ENCODE measurements at regions not wholly inside any gene's neighbourhood (a gene's known extent, or its start where the extent isn't known, plus 50 kb on each side); places are given as distances from the start of the nearest gene placed in this dataset.
A peak's percentile ranks its signal among the peaks of the same experiment; 100 is the strongest.

DNA sequence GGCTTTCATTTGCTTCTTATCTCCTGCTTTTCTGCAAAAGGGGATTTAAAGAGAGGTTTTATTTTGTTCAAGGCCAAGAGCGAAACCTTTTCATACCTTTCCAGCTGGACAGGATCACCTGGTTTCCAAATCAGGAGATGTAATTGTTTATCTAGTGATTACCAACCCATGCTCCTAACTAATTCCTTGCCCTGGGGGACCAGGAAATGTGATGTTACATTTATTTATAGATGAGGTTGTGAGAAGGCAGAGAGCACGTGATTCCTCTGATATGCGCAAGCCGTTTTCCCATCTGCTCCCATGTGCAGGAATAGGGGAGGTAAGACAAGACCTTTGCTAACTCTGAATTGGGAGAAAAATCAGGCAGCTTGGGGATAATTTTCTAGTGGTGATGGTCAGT, 507.2 kb upstream of the LARGE1 start:
- H3K4me3 ChIP-seq (replicated peaks in 1 of 3; ENCODE audit: insufficient read depth in 1 of 3, low read depth in 2 of 3, low read length in 3 of 3), result no peak overlapping the region
- no peak overlapping the region for H3K27ac ChIP-seq (ENCODE audit: extremely low read length, insufficient read depth, low read length)
- ATAC-seq (no peak), DNase-seq (ENCODE audit: low spot score) (no peak), FAIRE-seq (no peak)
- in situ Hi-C loops (cut with HindIII; ENCODE audit: extremely low pct_ligation_motif_present, low pct_unique_long_range_greater_than_20kb), result no loop called here
- TF ChIP-seq HES4 (CRISPR knock-in tag; IDR thresholded peaks at IDR 0.05; ENCODE audit: borderline replicate concordance) (no peak), FOXM1 (CRISPR knock-in tag; IDR thresholded peaks at IDR 0.05) (no peak), RARG (CRISPR knock-in tag; IDR thresholded peaks at IDR 0.05; ENCODE audit: low read depth) (no peak), HCFC1 (IDR thresholded peaks at IDR 0.05; ENCODE audit: low read depth, low read length) (no peak), ZNF317 (CRISPR knock-in tag; IDR thresholded peaks at IDR 0.05) (no peak)
- no peaks in the 10 kb centered on the region for H3K27me3 ChIP-seq (ENCODE audit: control insufficient read depth in 1 of 2, insufficient read depth in 2 of 2, low read length in 2 of 2)
- intact Hi-C loops (cut with micrococcal nuclease; ENCODE audit: unreplicated experiment), result no loop called here
- H3K36me3 ChIP-seq (replicated peaks in 1 of 2; ENCODE audit: control insufficient read depth in 1 of 2, insufficient read depth in 2 of 2, low read length in 2 of 2), result no peaks in the 10 kb centered on the region
- WGBS (ENCODE audit: low lambda C conversion rate), result 49% methylated on average over 4 of the region's 4 CpGs
- H3K9me3 ChIP-seq (ENCODE audit: low read length), result no peaks in the 10 kb centered on the region
- H4K20me1 ChIP-seq (ENCODE audit: insufficient read depth, low read length), result no peaks in the 10 kb centered on the region
- H3K4me1 ChIP-seq (ENCODE audit: insufficient read depth, low read length), result no peaks in the 10 kb centered on the region
- no peak overlapping the region for H2AFZ ChIP-seq (ENCODE audit: low read length)
- ChIA-PET CTCF (ENCODE audit: low intra/inter-chr PET ratio, low total read pairs) (no interaction called here), POLR2A (no interaction called here)
- H3K9ac ChIP-seq (ENCODE audit: insufficient read depth, low read depth, low read length), result no peak overlapping the region
- H3K79me2 ChIP-seq (ENCODE audit: insufficient read depth, low read length), result no peaks in the 10 kb centered on the region
- BruUV-seq (replicated peaks), result no TSS peak
- no peak overlapping the region for H3K4me2 ChIP-seq (ENCODE audit: low read depth, low read length)

DNA sequence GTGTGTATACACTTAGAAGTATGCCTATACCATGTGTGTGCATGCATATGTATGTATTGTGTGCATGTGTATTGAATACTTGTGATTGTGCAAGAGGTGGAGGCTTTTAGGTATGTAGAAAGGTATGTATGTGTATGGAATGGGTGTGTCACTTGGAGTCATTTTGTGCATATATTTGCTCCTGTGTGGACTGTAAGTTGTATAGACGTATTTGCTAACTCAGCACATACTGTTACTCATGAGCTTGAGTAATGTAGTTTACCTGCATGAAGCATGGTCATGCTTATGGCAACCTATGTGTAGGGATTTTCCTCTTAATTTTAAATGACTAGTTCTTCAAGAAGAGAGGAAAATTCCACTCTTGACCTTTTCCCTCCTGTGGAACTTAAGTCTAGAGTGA, 507.6 kb upstream of the LARGE1 start:
- Histone ChIP-seq H3K79me2 (ENCODE audit: insufficient read depth, low read length) (no peaks in the 10 kb centered on the region), H3K27ac (ENCODE audit: extremely low read length, insufficient read depth, low read length) (no peak overlapping the region), H2AFZ (ENCODE audit: low read length) (no peak overlapping the region), H4K20me1 (ENCODE audit: insufficient read depth, low read length) (no peaks in the 10 kb centered on the region), H3K4me3 (replicated peaks in 1 of 3; ENCODE audit: insufficient read depth in 1 of 3, low read depth in 2 of 3, low read length in 3 of 3) (no peak overlapping the region), H3K9ac (ENCODE audit: insufficient read depth, low read depth, low read length) (no peak overlapping the region), H3K4me1 (ENCODE audit: insufficient read depth, low read length) (no peaks in the 10 kb centered on the region), H3K9me3 (ENCODE audit: low read length) (no peaks in the 10 kb centered on the region), H3K4me2 (ENCODE audit: low read depth, low read length) (no peak overlapping the region), H3K36me3 (replicated peaks in 1 of 2; ENCODE audit: control insufficient read depth in 1 of 2, insufficient read depth in 2 of 2, low read length in 2 of 2) (no peaks in the 10 kb centered on the region), H3K27me3 (ENCODE audit: control insufficient read depth in 1 of 2, insufficient read depth in 2 of 2, low read length in 2 of 2) (no peaks in the 10 kb centered on the region)
- ChIA-PET POLR2A (no interaction called here), CTCF (ENCODE audit: low intra/inter-chr PET ratio, low total read pairs) (no interaction called here)
- ATAC-seq (no peak), FAIRE-seq (no peak), DNase-seq (ENCODE audit: low spot score) (no peak)
- intact Hi-C loops (cut with micrococcal nuclease; ENCODE audit: unreplicated experiment) (no loop called here), in situ Hi-C loops (cut with HindIII; ENCODE audit: extremely low pct_ligation_motif_present, low pct_unique_long_range_greater_than_20kb) (no loop called here)
- BruUV-seq (replicated peaks), result no TSS peak
- TF ChIP-seq, protein P1, sequence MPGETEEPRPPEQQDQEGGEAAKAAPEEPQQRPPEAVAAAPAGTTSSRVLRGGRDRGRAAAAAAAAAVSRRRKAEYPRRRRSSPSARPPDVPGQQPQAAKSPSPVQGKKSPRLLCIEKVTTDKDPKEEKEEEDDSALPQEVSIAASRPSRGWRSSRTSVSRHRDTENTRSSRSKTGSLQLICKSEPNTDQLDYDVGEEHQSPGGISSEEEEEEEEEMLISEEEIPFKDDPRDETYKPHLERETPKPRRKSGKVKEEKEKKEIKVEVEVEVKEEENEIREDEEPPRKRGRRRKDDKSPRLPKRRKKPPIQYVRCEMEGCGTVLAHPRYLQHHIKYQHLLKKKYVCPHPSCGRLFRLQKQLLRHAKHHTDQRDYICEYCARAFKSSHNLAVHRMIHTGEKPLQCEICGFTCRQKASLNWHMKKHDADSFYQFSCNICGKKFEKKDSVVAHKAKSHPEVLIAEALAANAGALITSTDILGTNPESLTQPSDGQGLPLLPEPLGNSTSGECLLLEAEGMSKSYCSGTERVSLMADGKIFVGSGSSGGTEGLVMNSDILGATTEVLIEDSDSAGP (CRISPR knock-in tag; IDR thresholded peaks at IDR 0.05; ENCODE audit: borderline replicate concordance), result no peak
- TF ChIP-seq CEBPB (IDR thresholded peaks at IDR 0.05; ENCODE audit: borderline replicate concordance, low read depth, low read length) (peak; percentile 33; the same call in 1 of the 2 replicates), MAFF (IDR thresholded peaks at IDR 0.05; ENCODE audit: low read depth, low read length) (peak; percentile 93), MAFK (conservative IDR thresholded peaks at IDR 0.05 in 1 of 2, IDR thresholded peaks at IDR 0.05 in 1 of 2; ENCODE audit: low read length in 2 of 2) (peak; percentile 93 to 96)
- WGBS (ENCODE audit: low lambda C conversion rate), result 0% methylated on average over 1 of the region's 1 CpG

All from HepG2 (cell line).